Smooth muscle cell (in vitro differentiated cells): ENCODE measurements at regions not wholly inside any gene's neighbourhood (a gene's known extent, or its start where the extent isn't known, plus 50 kb on each side); places are given as distances from the start of the nearest gene placed in this dataset.

Experiments
- DNase-seq: peaks from one replicate; lab custom pipeline; 2025; ENCODE audit not compliant: unreplicated experiment; lab: John Stamatoyannopoulos, UW
- H2AFZ ChIP-seq: fragments of 200-600 bp; sonication (generic); 2 replicates; pipeline ENCODE4 v1.6.0; 2016; ENCODE audit warnings: antibody characterized with exemption, low read depth, mild to moderate bottlenecking
- H3F3A ChIP-seq: fragments of 200-600 bp; sonication (generic); 2 replicates; pipeline ENCODE4 v1.6.0; 2017; ENCODE audit warnings: antibody characterized with exemption, low read depth
- H3K27ac ChIP-seq: fragments of 200-600 bp; sonication (generic); 2 replicates; pipeline ENCODE4 v1.5.1; 2016; ENCODE audit warnings: low read depth, mild to moderate bottlenecking
- H3K27me3 ChIP-seq: fragments of 200-600 bp; sonication (generic); 2 replicates; pipeline ENCODE4 v1.6.1; 2016; ENCODE audit warnings: low read depth, mild to moderate bottlenecking
- H3K36me3 ChIP-seq: fragments of 200-600 bp; sonication (generic); 2 replicates; pipeline ENCODE4 v1.5.1; 2016; ENCODE audit warnings: low read depth
- H3K4me1 ChIP-seq: fragments of 200-600 bp; sonication (generic); 2 replicates; pipeline ENCODE4 v1.5.1; 2016; ENCODE audit warnings: low read depth
- H3K4me2 ChIP-seq: fragments of 200-600 bp; sonication (generic); 2 replicates; pipeline ENCODE4 v1.6.0; 2016; ENCODE audit warnings: mild to moderate bottlenecking
- H3K4me3 ChIP-seq: fragments of 200-600 bp; sonication (generic); 2 replicates; pipeline ENCODE4 v1.5.1; 2016; ENCODE audit warnings: mild to moderate bottlenecking
- H3K79me2 ChIP-seq: fragments of 200-600 bp; sonication (generic); 2 replicates; pipeline ENCODE4 v1.6.0; 2016; ENCODE audit warnings: low read depth, mild to moderate bottlenecking
- H3K9ac ChIP-seq: fragments of 200-600 bp; sonication (generic); 2 replicates; pipeline ENCODE4 v1.6.0; 2016; ENCODE audit warnings: low read depth
- H3K9me3 ChIP-seq: fragments of 200-600 bp; sonication (generic); replicated peaks from 2 replicates; pipeline ENCODE4 v1.5.1; 2016; ENCODE audit warnings: low read depth
- H4K20me1 ChIP-seq: fragments of 200-600 bp; sonication (generic); 2 replicates; pipeline ENCODE4 v1.6.0; 2016; ENCODE audit warnings: low read depth
- CTCF ChIP-seq: fragments of 200-600 bp; sonication (generic); IDR thresholded peaks from 2 replicates; pipeline ENCODE4 v1.5.1; 2017; ENCODE audit warnings: borderline replicate concordance, mild to moderate bottlenecking, antibody characterized with exemption; ENCODE audit not compliant: insufficient read depth, poor library complexity, severe bottlenecking
- WGBS: methylation state at CpG from one replicate; pipeline ENCODE4 v1.1.7; 2016; ENCODE audit warnings: low lambda C conversion rate; 5-methylcytosine and 5-hydroxymethylcytosine counted together

- TF ChIP-seq CTCF = no peak
- Histone ChIP-seq H3K79me2 (no peaks in the 10 kb centered on the region), H3K4me3 (no peak overlapping the region), H3K9ac (no peak overlapping the region), H3K36me3 (no peaks in the 10 kb centered on the region), H3K4me2 (no peak overlapping the region), H3K4me1 (peaks cover 8% of the 10 kb centered on the region), H3F3A (no peaks in the 10 kb centered on the region), H2AFZ (no peak overlapping the region), H3K27ac (no peak overlapping the region), H3K9me3 (no peaks in the 10 kb centered on the region), H3K27me3 (no peaks in the 10 kb centered on the region), H4K20me1 (no peaks in the 10 kb centered on the region)
- 96% methylated on average over 11 of the region's 11 CpGs for WGBS
- DNase-seq = no peak
Observed at GRCh38 chr19:33887891-33888290, 91.2 kb downstream of the KCTD15 start.

GRCh38 chr19:33888665-33889064 is 92.0 kb downstream of the KCTD15 start:
- no peaks in the 10 kb centered on the region for H3F3A ChIP-seq
- no peaks in the 10 kb centered on the region for H4K20me1 ChIP-seq
- no peak overlapping the region for H3K27ac ChIP-seq
- DNase-seq = no peak
- H3K9me3 ChIP-seq = no peaks in the 10 kb centered on the region
- peaks cover 8% of the 10 kb centered on the region for H3K4me1 ChIP-seq
- H3K4me3 ChIP-seq = no peak overlapping the region
- H2AFZ ChIP-seq = no peak overlapping the region
- no peaks in the 10 kb centered on the region for H3K79me2 ChIP-seq
- no peak for TF ChIP-seq CTCF
- H3K9ac ChIP-seq = no peak overlapping the region
- no peak overlapping the region for H3K4me2 ChIP-seq
- 88% methylated on average over 3 of the region's 3 CpGs for WGBS
- no peaks in the 10 kb centered on the region for H3K27me3 ChIP-seq
- no peaks in the 10 kb centered on the region for H3K36me3 ChIP-seq

- Histone ChIP-seq H4K20me1 (no peaks in the 10 kb centered on the region), H3K4me2 (no peak overlapping the region), H3K79me2 (no peaks in the 10 kb centered on the region), H3K9ac (no peak overlapping the region), H3F3A (no peaks in the 10 kb centered on the region), H3K27me3 (peaks cover 2% of the 10 kb centered on the region), H3K4me1 (no peaks in the 10 kb centered on the region), H3K9me3 (no peaks in the 10 kb centered on the region), H3K4me3 (no peak overlapping the region), H2AFZ (no peak overlapping the region), H3K36me3 (no peaks in the 10 kb centered on the region), H3K27ac (no peak overlapping the region)
- TF ChIP-seq CTCF = no peak
- 92% methylated on average over 2 of the region's 2 CpGs for WGBS
- DNase-seq = no peak
Observed at GRCh38 chr19:33890569-33890968, 93.9 kb downstream of the KCTD15 start.

GRCh38 chr19:33891773-33892172 is 95.1 kb downstream of the KCTD15 start:
- Histone ChIP-seq H3K4me1 (no peaks in the 10 kb centered on the region), H3F3A (no peaks in the 10 kb centered on the region), H3K4me3 (no peak overlapping the region), H3K27me3 (peaks cover 2% of the 10 kb centered on the region), H3K9ac (no peak overlapping the region), H3K9me3 (no peaks in the 10 kb centered on the region), H3K79me2 (no peaks in the 10 kb centered on the region), H3K4me2 (no peak overlapping the region), H2AFZ (no peak overlapping the region), H3K36me3 (no peaks in the 10 kb centered on the region), H3K27ac (no peak overlapping the region), H4K20me1 (no peaks in the 10 kb centered on the region)
- no peak for DNase-seq
- 93% methylated on average over 3 of the region's 3 CpGs for WGBS
- no peak for TF ChIP-seq CTCF
